BJ (cell line): ENCODE measurements at regions not wholly inside any gene's neighbourhood (a gene's known extent, or its start where the extent isn't known, plus 50 kb on each side); places are given as distances from the start of the nearest gene placed in this dataset.

Source experiments
- CTCF ChIA-PET: fragments of 350-600 bp; formaldehyde crosslinking; extraction: SDS; loops from one replicate; lab custom pipeline; 2021; ENCODE audit warnings: antibody characterized with exemption, inconsistent platforms; lab: Yijun Ruan, JAX
- POLR2A ChIA-PET: fragments of 300-600 bp; sonication (Branson Sonifier 250); formaldehyde crosslinking; extraction: SDS; loops from one replicate; lab custom pipeline; 2021; ENCODE audit warnings: antibody characterized with exemption; lab: Charles Lee
- DNase-seq: peaks from one replicate; pipeline ENCODE4 v3.0.0-alpha.2; 2011; ENCODE audit warnings: low read depth
- H3K27me3 ChIP-seq: 2 replicates; pipeline ENCODE4 v1.6.0; 2011; ENCODE audit warnings: low read length; ENCODE audit not compliant: control insufficient read depth, insufficient read depth
- H3K36me3 ChIP-seq: 2 replicates; pipeline ENCODE4 v1.5.1; 2011; ENCODE audit warnings: low read length; ENCODE audit not compliant: control insufficient read depth, insufficient read depth
- H3K4me3 ChIP-seq: 2 replicates; pipeline ENCODE4 v1.5.1; 2011; ENCODE audit warnings: low read depth, mild to moderate bottlenecking, control low read depth, low read length
- CTCF ChIP-seq: IDR thresholded peaks from 2 replicates; pipeline ENCODE4 v1.5.1; 2011; ENCODE audit warnings: low read depth, mild to moderate bottlenecking, control low read depth, inconsistent platforms, low read length, moderate library complexity; ENCODE audit not compliant: insufficient read depth

GRCh38 chr5:111954516-111955395, 197.8 kb upstream of the NREP start:
- Histone ChIP-seq H3K36me3 (no peaks in the 10 kb centered on the region), H3K4me3 (no peak overlapping the region), H3K27me3 (no peaks in the 10 kb centered on the region)
- CTCF ChIA-PET: interaction anchor here (0.7 to 0.8 kb wide), 2 partner anchors 16 to 404 kb away, joined by 3 to 4 read pairs; no protein-coding TSS in a partner anchor
- TF ChIP-seq CTCF: no peak
- DNase-seq: no peak
- POLR2A ChIA-PET: interaction anchor here (0.5 to 0.7 kb wide), 3 partner anchors 9 to 212 kb away, joined by 3 to 10 read pairs (median 8); no protein-coding TSS in a partner anchor

- peak; percentile 84 for DNase-seq
- TF ChIP-seq CTCF: no peak
- POLR2A ChIA-PET: no interaction called here
- Histone ChIP-seq H3K27me3 (no peaks in the 10 kb centered on the region), H3K4me3 (no peak overlapping the region), H3K36me3 (no peaks in the 10 kb centered on the region)
- CTCF ChIA-PET: interaction anchor here (0.8 to 1.1 kb wide), 2 partner anchors 14 to 403 kb away, joined by 3 to 4 read pairs; no protein-coding TSS in a partner anchor
Measured at GRCh38 chr5:111953351-111954127, 196.5 kb upstream of the NREP start.

DNA sequence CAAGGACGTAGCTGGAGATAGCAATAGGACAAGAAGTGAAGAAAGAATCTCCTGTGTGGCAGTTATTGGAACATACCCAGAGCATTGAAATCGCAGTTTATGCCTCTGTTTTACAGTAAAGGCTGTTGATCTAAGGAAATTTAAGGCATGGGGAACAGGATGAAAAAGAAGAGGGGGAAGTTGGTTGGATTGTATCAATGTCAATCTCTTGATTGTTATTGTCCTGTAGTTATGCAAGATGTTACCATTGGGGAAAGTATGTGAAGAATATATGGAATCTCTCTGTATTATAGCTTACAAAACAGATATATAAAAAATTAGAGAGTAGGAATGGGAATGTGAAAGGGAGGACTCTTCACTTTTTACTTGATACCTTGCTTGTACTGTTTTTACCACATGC, 195.6 kb upstream of the NREP start:
- TF ChIP-seq CTCF: no peak
- POLR2A ChIA-PET: no interaction called here
- DNase-seq: no peak
- CTCF ChIA-PET: interaction anchor here (1.1 kb wide), 1 partner anchor 13 kb away, joined by 3 read pairs; no protein-coding TSS in a partner anchor
- Histone ChIP-seq H3K4me3 (no peak overlapping the region), H3K36me3 (no peaks in the 10 kb centered on the region), H3K27me3 (no peaks in the 10 kb centered on the region)

DNA sequence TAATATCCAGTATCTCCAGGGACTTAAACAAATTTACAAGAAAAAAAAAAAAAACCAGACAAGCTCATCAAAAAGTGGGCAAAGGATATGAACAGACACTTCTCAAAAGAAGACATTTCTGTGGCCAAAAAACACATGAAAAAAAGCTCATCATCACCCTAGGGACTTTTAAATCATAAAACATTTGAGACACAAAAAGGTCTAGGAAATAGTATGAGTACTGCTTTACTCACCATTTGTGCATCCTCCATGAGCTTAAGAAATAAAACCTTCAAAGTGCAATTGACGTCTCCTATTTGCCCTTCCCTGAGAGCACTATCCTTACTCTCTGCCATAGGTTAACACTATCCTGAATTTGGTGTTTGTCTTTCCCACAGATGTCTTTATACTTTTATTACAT, 193.7 kb upstream of the NREP start:
- no peak for DNase-seq
- no peaks in the 10 kb centered on the region for H3K27me3 ChIP-seq
- ChIA-PET CTCF (no interaction called here), POLR2A (interaction anchor here (0.6 to 1.0 kb wide), 4 partner anchors 15 to 197 kb away, joined by 3 to 5 read pairs (median 4); no protein-coding TSS in a partner anchor)
- no peak for TF ChIP-seq CTCF
- no peak overlapping the region for H3K4me3 ChIP-seq
- H3K36me3 ChIP-seq: no peaks in the 10 kb centered on the region
